ENCODE measurements at regions not wholly inside any gene's neighbourhood (a gene's known extent, or its start where the extent isn't known, plus 50 kb on each side); places are given as distances from the start of the nearest gene placed in this dataset.

GRCh38 chr3:173253471-173253870, 112.4 kb upstream of the SPATA16 start:
- H3K36me3 ChIP-seq (ENCODE audit: control insufficient read depth in 2 of 2, insufficient read depth in 2 of 2, low read length in 1 of 2): no peaks in the 10 kb centered on the region
- H3K4me2 ChIP-seq (ENCODE audit: control insufficient read depth, insufficient read depth): no peak overlapping the region
- TF ChIP-seq ESRRA (IDR thresholded peaks at IDR 0.05; ENCODE audit: low read length): no peak
- ChIA-PET POLR2A (no interaction called here), CTCF (no interaction called here), RAD21 (ENCODE audit: unreplicated experiment) (no interaction called here), SMC1A (ENCODE audit: uncharacterized antibody, unreplicated experiment) (no interaction called here)
- no peaks in the 10 kb centered on the region for H3K27me3 ChIP-seq (replicated peaks in 1 of 2; ENCODE audit: control insufficient read depth in 2 of 2, insufficient read depth in 2 of 2, low read length in 1 of 2)
- H3K4me1 ChIP-seq (ENCODE audit: control insufficient read depth, insufficient read depth, low read length): no peaks in the 10 kb centered on the region
- no TSS peak for BruUV-seq (replicated peaks)
- no peak overlapping the region for H2AFZ ChIP-seq (ENCODE audit: control insufficient read depth, low read depth, low read length)
- intact Hi-C loops (cut with micrococcal nuclease; ENCODE audit: unreplicated experiment): no loop called here
- no peaks in the 10 kb centered on the region for H3K79me2 ChIP-seq (ENCODE audit: control insufficient read depth, insufficient read depth, low read length)
- ATAC-seq: no peak
- H3K9me3 ChIP-seq (replicated peaks; ENCODE audit: control insufficient read depth, insufficient read depth, low read length): no peaks in the 10 kb centered on the region
- no peak overlapping the region for H3K27ac ChIP-seq (ENCODE audit: control insufficient read depth, insufficient read depth)
- no peak for FAIRE-seq
- no peak for DNase-seq (ENCODE audit: low read depth, low spot score)
- WGBS (ENCODE audit: insufficient coverage, insufficient replicate concordance, low lambda C conversion rate, missing lambda C conversion rate): no CpG with 5 or more reads among the region's 1 CpG
- no peaks in the 10 kb centered on the region for H4K20me1 ChIP-seq (ENCODE audit: control insufficient read depth, insufficient read depth)
- no peak overlapping the region for H3K9ac ChIP-seq (ENCODE audit: control insufficient read depth, insufficient read depth, low read length)
- H3K4me3 ChIP-seq: no peak overlapping the region
- in situ Hi-C loops (cut with MboI): no loop called here

- Histone ChIP-seq H3K9ac (ENCODE audit: control insufficient read depth, insufficient read depth, low read length) (no peak overlapping the region), H3K4me1 (ENCODE audit: control insufficient read depth, insufficient read depth, low read length) (no peaks in the 10 kb centered on the region), H3K27me3 (replicated peaks in 1 of 2; ENCODE audit: control insufficient read depth in 2 of 2, insufficient read depth in 2 of 2, low read length in 1 of 2) (no peaks in the 10 kb centered on the region), H3K4me3 (no peak overlapping the region), H3K27ac (ENCODE audit: control insufficient read depth, insufficient read depth) (no peak overlapping the region), H3K4me2 (ENCODE audit: control insufficient read depth, insufficient read depth) (no peak overlapping the region), H3K36me3 (ENCODE audit: control insufficient read depth in 2 of 2, insufficient read depth in 2 of 2, low read length in 1 of 2) (no peaks in the 10 kb centered on the region), H2AFZ (ENCODE audit: control insufficient read depth, low read depth, low read length) (no peak overlapping the region), H3K79me2 (ENCODE audit: control insufficient read depth, insufficient read depth, low read length) (no peaks in the 10 kb centered on the region), H4K20me1 (ENCODE audit: control insufficient read depth, insufficient read depth) (no peaks in the 10 kb centered on the region), H3K9me3 (replicated peaks; ENCODE audit: control insufficient read depth, insufficient read depth, low read length) (no peaks in the 10 kb centered on the region)
- peak; percentile 13 for FAIRE-seq
- ChIA-PET CTCF (no interaction called here), SMC1A (ENCODE audit: uncharacterized antibody, unreplicated experiment) (no interaction called here), RAD21 (ENCODE audit: unreplicated experiment) (no interaction called here), POLR2A (no interaction called here)
- TF ChIP-seq CTCF (IDR thresholded peaks at IDR 0.05 in 2 of 3, conservative IDR thresholded peaks at IDR 0.05 in 1 of 3; ENCODE audit: control insufficient read depth in 2 of 3, extremely low read depth in 1 of 3, insufficient read depth in 1 of 3, low read depth in 3 of 3, low read length in 3 of 3) (0 out of 6 replicates have a peak, but pooled peaks of 1 of the 3 experiments have one; percentile 10), CHD2 (IDR thresholded peaks at IDR 0.05; ENCODE audit: borderline replicate concordance, low read depth, low read length) (no peak)
- peak; percentile 56 for ATAC-seq
- no TSS peak for BruUV-seq (replicated peaks)
- intact Hi-C loops (cut with micrococcal nuclease; ENCODE audit: unreplicated experiment) (no loop called here), in situ Hi-C loops (cut with MboI) (no loop called here)
- 5% methylated on average over 2 of the region's 2 CpGs for WGBS (ENCODE audit: insufficient coverage, insufficient replicate concordance, low lambda C conversion rate, missing lambda C conversion rate)
- no peak for DNase-seq (ENCODE audit: low read depth, low spot score)
Observed at GRCh38 chr3:173249457-173249856, 108.4 kb upstream of the SPATA16 start.
